Thoracic aorta (tissue), 2 donors: ENCODE measurements at regions not wholly inside any gene's neighbourhood (a gene's known extent, or its start where the extent isn't known, plus 50 kb on each side); places are given as distances from the start of the nearest gene placed in this dataset.

Experiments used
- ATAC-seq: fragments of 150-250 bp; one replicate; pipeline ENCODE4 v1.8.0; 2017; ENCODE audit warnings: low read depth; ENCODE audit not compliant: insufficient number of reproducible peaks, low FRiP score
- DNase-seq: peaks from one replicate; pipeline ENCODE4 v3.0.0-alpha.2; 2020; ENCODE audit warnings: low spot score
- H3K27ac ChIP-seq, 2 donors: fragments of 200-600 bp; sonication (generic); 1 replicate in 1 of 2; 2 replicates in 1 of 2; pipeline ENCODE4 v1.5.1; 2016; ENCODE audit warnings: mild to moderate bottlenecking in 2 of 2, moderate library complexity in 2 of 2
- H3K27me3 ChIP-seq: fragments of 200-600 bp; sonication (generic); replicated peaks from 2 replicates; pipeline ENCODE4 v1.6.0; 2016; ENCODE audit warnings: mild to moderate bottlenecking; ENCODE audit not compliant: insufficient read depth
- H3K36me3 ChIP-seq: fragments of 200-600 bp; sonication (generic); one replicate; pipeline ENCODE4 v1.5.1; 2016
- H3K4me1 ChIP-seq, 2 donors: fragments of 200-600 bp; sonication (generic); 1 replicate in 1 of 2; 2 replicates in 1 of 2; pipeline versions ENCODE4 v1.5.1 to v1.6.0; 2016; ENCODE audit warnings: low read depth in 2 of 2, mild to moderate bottlenecking in 1 of 2; ENCODE audit not compliant: control insufficient read depth in 1 of 2
- H3K4me3 ChIP-seq: fragments of 200-600 bp; sonication (generic); 2 replicates; pipeline ENCODE4 v1.5.1; 2016; ENCODE audit warnings: mild to moderate bottlenecking
- H3K9me3 ChIP-seq: fragments of 200-600 bp; sonication (generic); 2 replicates; pipeline ENCODE4 v1.5.1; 2016
- TF ChIP-seq, protein P1 (sequence below): fragments of 200-600 bp; sonication (generic); IDR thresholded peaks from one replicate; pipeline ENCODE4 v1.5.1; 2019; ENCODE audit warnings: antibody characterized with exemption

- ATAC-seq = no peak
- DNase-seq = no peak
- H3K27me3 ChIP-seq = no peaks in the 10 kb centered on the region
- no peak overlapping the region for H3K27ac ChIP-seq
- H3K9me3 ChIP-seq = no peaks in the 10 kb centered on the region
- TF ChIP-seq, protein P1, sequence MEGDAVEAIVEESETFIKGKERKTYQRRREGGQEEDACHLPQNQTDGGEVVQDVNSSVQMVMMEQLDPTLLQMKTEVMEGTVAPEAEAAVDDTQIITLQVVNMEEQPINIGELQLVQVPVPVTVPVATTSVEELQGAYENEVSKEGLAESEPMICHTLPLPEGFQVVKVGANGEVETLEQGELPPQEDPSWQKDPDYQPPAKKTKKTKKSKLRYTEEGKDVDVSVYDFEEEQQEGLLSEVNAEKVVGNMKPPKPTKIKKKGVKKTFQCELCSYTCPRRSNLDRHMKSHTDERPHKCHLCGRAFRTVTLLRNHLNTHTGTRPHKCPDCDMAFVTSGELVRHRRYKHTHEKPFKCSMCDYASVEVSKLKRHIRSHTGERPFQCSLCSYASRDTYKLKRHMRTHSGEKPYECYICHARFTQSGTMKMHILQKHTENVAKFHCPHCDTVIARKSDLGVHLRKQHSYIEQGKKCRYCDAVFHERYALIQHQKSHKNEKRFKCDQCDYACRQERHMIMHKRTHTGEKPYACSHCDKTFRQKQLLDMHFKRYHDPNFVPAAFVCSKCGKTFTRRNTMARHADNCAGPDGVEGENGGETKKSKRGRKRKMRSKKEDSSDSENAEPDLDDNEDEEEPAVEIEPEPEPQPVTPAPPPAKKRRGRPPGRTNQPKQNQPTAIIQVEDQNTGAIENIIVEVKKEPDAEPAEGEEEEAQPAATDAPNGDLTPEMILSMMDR = no peak
- no peaks in the 10 kb centered on the region for H3K4me1 ChIP-seq
- H3K4me3 ChIP-seq = no peak overlapping the region
- no peaks in the 10 kb centered on the region for H3K36me3 ChIP-seq
These were observed 484.8 kb downstream of the PSAT1 start for GRCh38 chr9:78781681-78782080.

DNA sequence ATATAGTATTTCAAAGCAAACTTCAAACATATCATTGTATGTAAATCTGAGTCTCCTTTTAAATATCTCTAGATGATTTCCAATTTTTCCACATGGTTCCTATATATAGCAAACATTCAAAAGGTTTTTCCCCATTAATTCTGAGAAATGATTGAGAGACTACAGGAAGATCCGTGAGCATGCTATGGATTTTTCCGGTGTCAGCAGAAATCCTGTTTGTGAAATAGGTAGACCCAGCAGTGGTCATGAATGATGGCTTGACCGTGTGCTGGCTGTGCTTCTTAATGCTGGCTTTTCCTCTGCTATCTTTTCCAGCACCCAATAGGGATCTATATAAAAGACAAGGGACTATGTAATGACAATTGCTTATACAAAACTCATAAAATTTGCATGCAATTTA lies 485.3 kb downstream of the PSAT1 start:
- TF ChIP-seq, protein P1 = no peak
- ATAC-seq = no peak

GRCh38 chr9:78782858-78783257 lies 485.9 kb downstream of the PSAT1 start:
- H3K36me3 ChIP-seq = no peaks in the 10 kb centered on the region
- H3K27me3 ChIP-seq = no peaks in the 10 kb centered on the region
- no peaks in the 10 kb centered on the region for H3K4me1 ChIP-seq
- H3K27ac ChIP-seq = no peak overlapping the region
- H3K4me3 ChIP-seq = no peak overlapping the region
- ATAC-seq = no peak
- no peaks in the 10 kb centered on the region for H3K9me3 ChIP-seq
- no peak for DNase-seq
- TF ChIP-seq, protein P1 = no peak

More for the DNA sequence above, 485.3 kb downstream of the PSAT1 start:
- H3K27ac ChIP-seq = no peak overlapping the region
- no peaks in the 10 kb centered on the region for H3K4me1 ChIP-seq
- no peak overlapping the region for H3K4me3 ChIP-seq
- H3K36me3 ChIP-seq = no peaks in the 10 kb centered on the region
- no peak for DNase-seq
- no peaks in the 10 kb centered on the region for H3K27me3 ChIP-seq
- H3K9me3 ChIP-seq = no peaks in the 10 kb centered on the region

DNA sequence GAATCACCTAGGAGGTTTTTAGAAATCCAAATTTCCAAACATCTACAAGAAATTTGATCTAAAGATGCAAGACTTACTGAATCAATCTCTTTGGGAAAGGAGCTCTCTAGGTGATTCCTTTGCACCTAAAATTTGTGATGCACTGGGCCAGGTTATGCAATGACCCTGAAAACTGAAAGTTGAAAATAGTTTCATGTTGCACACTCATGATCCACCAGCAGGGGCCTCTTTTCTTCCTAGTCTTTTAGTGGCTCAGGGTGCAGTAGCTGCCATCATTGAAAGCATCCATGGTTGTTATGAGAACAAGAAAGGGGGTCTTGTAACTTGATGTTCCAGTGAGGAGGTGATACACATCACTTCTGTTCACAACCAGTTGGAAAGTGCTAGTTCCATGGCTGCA lies 486.8 kb downstream of the PSAT1 start:
- DNase-seq = no peak

DNA sequence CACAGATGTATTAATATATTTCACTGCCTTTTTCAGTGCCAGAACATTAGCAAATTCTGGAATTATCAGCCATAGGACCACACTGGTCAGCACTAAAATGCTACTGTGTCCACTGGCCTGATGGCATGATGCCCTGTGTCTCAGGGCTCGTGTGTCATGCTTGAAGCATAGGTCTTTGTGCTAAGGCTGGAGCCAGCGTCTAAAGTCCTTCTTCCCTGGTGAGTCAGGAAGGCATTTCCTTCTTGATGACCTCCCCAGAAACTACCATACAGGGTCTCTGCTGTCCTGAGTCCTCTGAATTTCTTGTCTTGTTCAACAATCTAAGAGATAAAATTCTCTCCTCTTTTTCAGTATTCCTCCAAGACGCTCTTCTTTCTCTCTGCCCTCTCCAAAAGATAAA lies 489.9 kb downstream of the PSAT1 start:
- TF ChIP-seq, protein P1 = no peak
- Histone ChIP-seq H3K9me3 (no peaks in the 10 kb centered on the region), H3K4me1 (no peaks in the 10 kb centered on the region), H3K4me3 (no peak overlapping the region), H3K27me3 (no peaks in the 10 kb centered on the region), H3K36me3 (no peaks in the 10 kb centered on the region), H3K27ac (no peak overlapping the region)
- ATAC-seq (no peak), DNase-seq (no peak)

More for the DNA sequence above, 486.8 kb downstream of the PSAT1 start:
- Histone ChIP-seq H3K27ac (no peak overlapping the region), H3K27me3 (no peaks in the 10 kb centered on the region), H3K9me3 (no peaks in the 10 kb centered on the region), H3K4me3 (no peak overlapping the region), H3K36me3 (no peaks in the 10 kb centered on the region), H3K4me1 (no peaks in the 10 kb centered on the region)
- ATAC-seq = no peak
- TF ChIP-seq, protein P1 = no peak
